Tibial nerve (tissue), 4 donors: ENCODE measurements at regions not wholly inside any gene's neighbourhood (a gene's known extent, or its start where the extent isn't known, plus 50 kb on each side); places are given as distances from the start of the nearest gene placed in this dataset.

Source experiments
- DNase-seq, 2 donors: peaks; one replicate each; pipeline ENCODE4 v3.0.0-alpha.2; 2019; ENCODE audit warnings: low spot score in 2 of 2
- H3K27ac ChIP-seq, 4 donors: fragments of 200-600 bp; sonication (generic) in 3 of 4; one replicate each; pipeline ENCODE4 v1.5.1; 2017 to 2019; ENCODE audit warnings: mild to moderate bottlenecking in 1 of 4
- H3K27me3 ChIP-seq, 2 donors: fragments of 200-600 bp; sonication (generic) in 1 of 2; one replicate each; pipeline versions ENCODE4 v1.5.1 to v1.6.0; 2017 to 2019
- H3K36me3 ChIP-seq, 3 donors: fragments of 200-600 bp; sonication (generic); one replicate each; pipeline ENCODE4 v1.5.1; 2018 to 2019
- H3K4me1 ChIP-seq, 4 donors: fragments of 200-600 bp; sonication (generic) in 3 of 4; one replicate each; pipeline ENCODE4 v1.5.1; 2017 to 2019
- H3K4me3 ChIP-seq, 4 donors: fragments of 200-600 bp; sonication (generic) in 3 of 4; one replicate each; pipeline ENCODE4 v1.5.1; 2017 to 2019; ENCODE audit warnings: mild to moderate bottlenecking in 1 of 4, moderate library complexity in 1 of 4
- H3K9me3 ChIP-seq, 4 donors: fragments of 200-600 bp; sonication (generic) in 3 of 4; one replicate each; pipeline ENCODE4 v1.5.1; 2017 to 2019
- CTCF ChIP-seq, 5 experiments: fragments of 200-600 bp in 3 of 5; fragments of 450-650 bp in 2 of 5; sonication (generic) in 3 of 5; IDR thresholded peaks; one replicate each; pipeline ENCODE4 v1.5.1; 2016 to 2019; ENCODE audit warnings: antibody characterized with exemption in 5 of 5, mild to moderate bottlenecking in 3 of 5, moderate library complexity in 2 of 5
- EP300 ChIP-seq, 2 donors: sonication (generic); formaldehyde crosslinking; IDR thresholded peaks; one replicate each; pipeline ENCODE4 v1.6.1; 2017; ENCODE audit warnings: antibody characterized with exemption in 2 of 2, mild to moderate bottlenecking in 1 of 2
- POLR2A ChIP-seq, 2 donors: fragments of 450-650 bp; IDR thresholded peaks; one replicate each; pipeline ENCODE4 v1.6.1; 2017; ENCODE audit warnings: antibody characterized with exemption in 2 of 2, mild to moderate bottlenecking in 2 of 2, moderate library complexity in 2 of 2
- WGBS, 2 donors: methylation state at CpG; one replicate each; pipeline ENCODE4 v1.1.5; 2018; 5-methylcytosine and 5-hydroxymethylcytosine counted together

GRCh38 chr6:113500221-113500620 lies 356.9 kb upstream of the MARCKS start:
- WGBS, 2 donors = 41 to 64% methylated on average over 1 of the region's 1 CpG
- no peak overlapping the region for H3K4me3 ChIP-seq
- no peaks in the 10 kb centered on the region for H3K9me3 ChIP-seq
- no peak overlapping the region for H3K27ac ChIP-seq
- H3K27me3 ChIP-seq = no peaks in the 10 kb centered on the region
- no peaks in the 10 kb centered on the region for H3K4me1 ChIP-seq
- H3K36me3 ChIP-seq = no peaks in the 10 kb centered on the region
- TF ChIP-seq POLR2A (IDR thresholded peaks at IDR 0.05) (no peak), CTCF (IDR thresholded peaks at IDR 0.05) (no peak), EP300 (IDR thresholded peaks at IDR 0.05) (no peak)
- no peak for DNase-seq

GRCh38 chr6:113505084-113505699 lies 352.0 kb upstream of the MARCKS start:
- no peaks in the 10 kb centered on the region for H3K9me3 ChIP-seq
- TF ChIP-seq POLR2A (IDR thresholded peaks at IDR 0.05) (no peak), CTCF (IDR thresholded peaks at IDR 0.05) (no peak), EP300 (IDR thresholded peaks at IDR 0.05) (no peak)
- H3K36me3 ChIP-seq = no peaks in the 10 kb centered on the region
- DNase-seq = no peak
- no peaks in the 10 kb centered on the region for H3K27me3 ChIP-seq
- H3K4me1 ChIP-seq = no peaks in the 10 kb centered on the region
- H3K4me3 ChIP-seq = no peak overlapping the region
- WGBS, 2 donors = 93% methylated on average over 2 of the region's 2 CpGs
- H3K27ac ChIP-seq = no peak overlapping the region

- DNase-seq = no peak
- no peaks in the 10 kb centered on the region for H3K36me3 ChIP-seq
- WGBS, 2 donors = 85 to 88% methylated on average over 3 of the region's 3 CpGs
- H3K4me3 ChIP-seq = no peak overlapping the region
- H3K27ac ChIP-seq = no peak overlapping the region
- no peaks in the 10 kb centered on the region for H3K27me3 ChIP-seq
- no peak for TF ChIP-seq POLR2A (IDR thresholded peaks at IDR 0.05)
- TF ChIP-seq CTCF (IDR thresholded peaks at IDR 0.05) = no peak
- no peak for TF ChIP-seq EP300 (IDR thresholded peaks at IDR 0.05)
- H3K9me3 ChIP-seq = no peaks in the 10 kb centered on the region
- H3K4me1 ChIP-seq = no peaks in the 10 kb centered on the region
These were observed 348.9 kb upstream of the MARCKS start for GRCh38 chr6:113508249-113508648.

- Histone ChIP-seq H3K4me1 (no peaks in the 10 kb centered on the region), H3K27me3 (no peaks in the 10 kb centered on the region), H3K9me3 (no peaks in the 10 kb centered on the region), H3K4me3 (no peak overlapping the region), H3K36me3 (no peaks in the 10 kb centered on the region), H3K27ac (no peak overlapping the region)
- no peak for TF ChIP-seq CTCF (IDR thresholded peaks at IDR 0.05)
- TF ChIP-seq POLR2A (IDR thresholded peaks at IDR 0.05) = no peak
- no peak for TF ChIP-seq EP300 (IDR thresholded peaks at IDR 0.05)
- no peak for DNase-seq
- 92 to 98% methylated on average over 2 of the region's 2 CpGs for WGBS, 2 donors
These were observed 346.0 kb upstream of the MARCKS start for GRCh38 chr6:113511100-113511499.

- H3K27ac ChIP-seq = no peak overlapping the region
- TF ChIP-seq POLR2A (IDR thresholded peaks at IDR 0.05) (no peak), CTCF (IDR thresholded peaks at IDR 0.05) (no peak), EP300 (IDR thresholded peaks at IDR 0.05) (no peak)
- H3K4me1 ChIP-seq = no peaks in the 10 kb centered on the region
- 71 to 78% methylated on average over 2 of the region's 2 CpGs for WGBS, 2 donors
- no peak overlapping the region for H3K4me3 ChIP-seq
- no peak for DNase-seq
- H3K36me3 ChIP-seq = no peaks in the 10 kb centered on the region
- H3K27me3 ChIP-seq = no peaks in the 10 kb centered on the region
- H3K9me3 ChIP-seq = no peaks in the 10 kb centered on the region
These were observed 344.6 kb upstream of the MARCKS start for GRCh38 chr6:113512576-113512975.
